ENCODE measurements at regions not wholly inside any gene's neighbourhood (a gene's known extent, or its start where the extent isn't known, plus 50 kb on each side); places are given as distances from the start of the nearest gene placed in this dataset.

GRCh38 chr14:38083039-38083438 is 124.7 kb upstream of the SSTR1 start:
- no peak overlapping the region for H3K4me3 ChIP-seq (ENCODE audit: low read depth, low read length)
- DNase-seq (ENCODE audit: low read depth, low spot score), result no peak
- CTCF ChIA-PET, result no interaction called here
- no peak overlapping the region for H3K27ac ChIP-seq (ENCODE audit: low read depth, low read length)
- POLR2A ChIA-PET, result no interaction called here
- TF ChIP-seq, protein P1, sequence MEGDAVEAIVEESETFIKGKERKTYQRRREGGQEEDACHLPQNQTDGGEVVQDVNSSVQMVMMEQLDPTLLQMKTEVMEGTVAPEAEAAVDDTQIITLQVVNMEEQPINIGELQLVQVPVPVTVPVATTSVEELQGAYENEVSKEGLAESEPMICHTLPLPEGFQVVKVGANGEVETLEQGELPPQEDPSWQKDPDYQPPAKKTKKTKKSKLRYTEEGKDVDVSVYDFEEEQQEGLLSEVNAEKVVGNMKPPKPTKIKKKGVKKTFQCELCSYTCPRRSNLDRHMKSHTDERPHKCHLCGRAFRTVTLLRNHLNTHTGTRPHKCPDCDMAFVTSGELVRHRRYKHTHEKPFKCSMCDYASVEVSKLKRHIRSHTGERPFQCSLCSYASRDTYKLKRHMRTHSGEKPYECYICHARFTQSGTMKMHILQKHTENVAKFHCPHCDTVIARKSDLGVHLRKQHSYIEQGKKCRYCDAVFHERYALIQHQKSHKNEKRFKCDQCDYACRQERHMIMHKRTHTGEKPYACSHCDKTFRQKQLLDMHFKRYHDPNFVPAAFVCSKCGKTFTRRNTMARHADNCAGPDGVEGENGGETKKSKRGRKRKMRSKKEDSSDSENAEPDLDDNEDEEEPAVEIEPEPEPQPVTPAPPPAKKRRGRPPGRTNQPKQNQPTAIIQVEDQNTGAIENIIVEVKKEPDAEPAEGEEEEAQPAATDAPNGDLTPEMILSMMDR (IDR thresholded peaks at IDR 0.05; ENCODE audit: low read depth, low read length), result no peak
- no peaks in the 10 kb centered on the region for H3K27me3 ChIP-seq (ENCODE audit: control insufficient read depth, insufficient read depth, low read length)
- H3K9me3 ChIP-seq (ENCODE audit: control insufficient read depth, insufficient read depth, low read length), result no peaks in the 10 kb centered on the region

DNA sequence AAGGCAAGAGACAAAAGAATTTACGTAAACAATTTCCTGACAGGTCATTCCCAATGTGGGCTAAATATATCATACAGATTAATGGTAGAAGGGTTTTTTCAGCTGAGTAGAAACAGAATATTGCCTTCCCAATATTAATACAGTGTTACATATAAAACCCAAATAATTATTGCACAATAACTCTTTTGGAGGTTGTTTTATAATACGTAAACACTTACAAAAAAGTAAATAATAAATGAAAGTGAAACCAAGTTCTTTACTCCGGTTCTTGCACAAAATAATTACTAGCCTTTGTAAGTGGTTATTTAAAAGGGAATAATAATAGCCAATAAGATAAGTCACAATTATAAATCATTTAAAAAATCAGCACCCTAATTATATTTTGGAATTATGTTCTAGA is 118.6 kb upstream of the SSTR1 start:
- H3K9me3 ChIP-seq (ENCODE audit: control insufficient read depth, insufficient read depth, low read length), result peaks cover 4% of the 10 kb centered on the region; the same call in 1 of the 2 replicates
- TF ChIP-seq, protein P1 (IDR thresholded peaks at IDR 0.05; ENCODE audit: low read depth, low read length), result no peak
- H3K4me3 ChIP-seq (ENCODE audit: low read depth, low read length), result no peak overlapping the region; the same call in 1 of the 2 replicates
- no peaks in the 10 kb centered on the region for H3K27me3 ChIP-seq (ENCODE audit: control insufficient read depth, insufficient read depth, low read length)
- ChIA-PET CTCF (interaction anchor here (1.9 kb wide), 1 partner anchor 926 kb away, joined by 4 read pairs; no protein-coding TSS in a partner anchor), POLR2A (no interaction called here)
- no peak overlapping the region for H3K27ac ChIP-seq (ENCODE audit: low read depth, low read length)
- DNase-seq (ENCODE audit: low read depth, low spot score), result no peak

DNA sequence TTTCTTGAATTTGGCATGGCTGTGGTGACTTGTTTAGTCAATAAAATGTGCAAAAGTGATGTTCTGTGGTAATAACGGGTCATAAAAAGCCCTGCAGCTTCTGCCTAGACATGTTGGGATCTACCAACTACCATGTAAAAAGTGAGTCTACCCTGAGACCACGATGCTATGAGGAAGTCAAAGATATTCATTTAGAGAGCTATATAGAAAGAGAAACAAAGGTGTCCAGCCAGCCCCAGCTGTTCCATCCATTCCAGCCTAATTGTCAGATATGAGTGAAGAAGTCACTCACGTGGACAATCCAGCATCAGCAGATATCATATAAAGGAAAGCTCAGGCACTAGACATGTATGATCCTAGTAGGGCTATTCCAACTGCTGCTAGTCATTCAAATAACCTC is 117.2 kb upstream of the SSTR1 start:
- Histone ChIP-seq H3K27ac (ENCODE audit: low read depth, low read length) (no peak overlapping the region), H3K9me3 (ENCODE audit: control insufficient read depth, insufficient read depth, low read length) (peaks cover 7% of the 10 kb centered on the region; the same call in 1 of the 2 replicates), H3K4me3 (ENCODE audit: low read depth, low read length) (no peak overlapping the region), H3K27me3 (ENCODE audit: control insufficient read depth, insufficient read depth, low read length) (no peaks in the 10 kb centered on the region)
- no peak for DNase-seq (ENCODE audit: low read depth, low spot score)
- CTCF ChIA-PET, result no interaction called here
- POLR2A ChIA-PET, result no interaction called here
- TF ChIP-seq, protein P1 (IDR thresholded peaks at IDR 0.05; ENCODE audit: low read depth, low read length), result no peak

DNA sequence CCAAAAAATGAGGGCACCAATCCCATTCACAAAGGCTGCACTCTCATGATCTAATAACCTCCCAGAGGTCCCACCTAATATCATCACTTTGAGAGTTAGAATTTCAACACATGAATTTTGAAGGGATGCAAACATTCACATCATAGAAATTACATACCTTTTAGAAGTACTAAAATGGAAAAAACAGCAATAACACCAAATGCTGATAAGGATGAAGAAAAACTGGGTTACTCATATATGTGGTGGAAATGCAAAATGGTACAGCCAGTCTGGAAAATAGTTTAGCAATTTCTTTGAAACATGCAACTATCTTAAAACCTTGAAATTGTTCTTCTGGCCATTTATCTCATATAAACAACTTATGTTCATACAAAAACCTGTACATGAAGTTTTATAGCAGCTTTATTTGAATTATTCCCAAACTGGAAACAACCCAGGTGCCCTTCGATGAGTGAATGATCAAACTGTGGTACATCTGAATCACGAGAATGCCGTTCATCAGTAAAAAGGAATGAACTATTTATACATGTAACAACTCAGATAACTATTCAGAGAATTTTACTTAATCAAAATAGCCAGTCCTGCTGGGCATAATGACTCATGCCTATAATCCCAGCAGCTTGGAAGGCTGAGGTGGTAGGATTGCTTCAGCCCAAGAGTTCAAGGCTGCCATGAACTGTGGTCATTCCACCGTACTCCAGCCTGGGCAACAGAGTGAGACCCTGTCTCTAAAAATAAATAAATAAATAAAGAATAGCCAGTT is 109.4 kb upstream of the SSTR1 start:
- Histone ChIP-seq H3K27me3 (ENCODE audit: control insufficient read depth, insufficient read depth, low read length) (no peaks in the 10 kb centered on the region), H3K9me3 (ENCODE audit: control insufficient read depth, insufficient read depth, low read length) (peaks cover 4% of the 10 kb centered on the region; the same call in 1 of the 2 replicates), H3K27ac (ENCODE audit: low read depth, low read length) (no peak overlapping the region), H3K4me3 (ENCODE audit: low read depth, low read length) (no peak overlapping the region)
- CTCF ChIA-PET, result no interaction called here
- DNase-seq (ENCODE audit: low read depth, low spot score), result peak; percentile 76
- TF ChIP-seq, protein P1 (IDR thresholded peaks at IDR 0.05; ENCODE audit: low read depth, low read length), result no peak
- POLR2A ChIA-PET, result no interaction called here

- no peaks in the 10 kb centered on the region for H3K27me3 ChIP-seq (ENCODE audit: control insufficient read depth, insufficient read depth, low read length)
- H3K27ac ChIP-seq (ENCODE audit: low read depth, low read length), result no peak overlapping the region
- ChIA-PET CTCF (no interaction called here), POLR2A (no interaction called here)
- TF ChIP-seq, protein P1 (IDR thresholded peaks at IDR 0.05; ENCODE audit: low read depth, low read length), result no peak
- no peaks in the 10 kb centered on the region; the same call in 1 of the 2 replicates for H3K9me3 ChIP-seq (ENCODE audit: control insufficient read depth, insufficient read depth, low read length)
- no peak for DNase-seq (ENCODE audit: low read depth, low spot score)
- no peak overlapping the region for H3K4me3 ChIP-seq (ENCODE audit: low read depth, low read length)
These were observed 106.0 kb upstream of the SSTR1 start for GRCh38 chr14:38101679-38102078.

All from AG04450 (cell line).